ENCODE measurements at regions not wholly inside any gene's neighbourhood (a gene's known extent, or its start where the extent isn't known, plus 50 kb on each side); places are given as distances from the start of the nearest gene placed in this dataset.

DNA sequence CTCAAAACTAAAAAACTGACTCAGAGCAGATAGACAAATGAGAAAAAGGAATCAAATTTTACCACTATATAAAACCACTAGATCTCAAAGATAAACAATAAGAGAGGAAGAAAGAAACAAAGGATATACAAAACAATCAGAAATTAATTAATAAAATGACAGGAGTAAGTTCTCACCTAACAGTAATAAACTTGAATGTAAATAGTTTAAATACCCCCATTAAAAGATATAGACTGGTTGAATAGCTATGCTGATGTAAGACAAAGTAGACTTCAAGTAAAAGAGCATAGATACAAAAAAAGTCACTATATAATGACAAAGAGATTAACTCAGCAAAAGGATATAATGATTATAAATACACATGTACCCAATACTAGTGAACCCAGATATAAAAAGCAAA, 72.3 kb upstream of the GNAZ start:
- no peaks in the 10 kb centered on the region for H3K4me1 ChIP-seq (ENCODE audit: insufficient read depth)
- H3K27ac ChIP-seq (ENCODE audit: low read depth) = no peak overlapping the region
- no peak overlapping the region for H3K4me3 ChIP-seq (ENCODE audit: low read depth, low read length)
- DNase-seq (ENCODE audit: extremely low spot score) = no peak
- no peaks in the 10 kb centered on the region for H3K36me3 ChIP-seq (ENCODE audit: insufficient read depth)

DNA sequence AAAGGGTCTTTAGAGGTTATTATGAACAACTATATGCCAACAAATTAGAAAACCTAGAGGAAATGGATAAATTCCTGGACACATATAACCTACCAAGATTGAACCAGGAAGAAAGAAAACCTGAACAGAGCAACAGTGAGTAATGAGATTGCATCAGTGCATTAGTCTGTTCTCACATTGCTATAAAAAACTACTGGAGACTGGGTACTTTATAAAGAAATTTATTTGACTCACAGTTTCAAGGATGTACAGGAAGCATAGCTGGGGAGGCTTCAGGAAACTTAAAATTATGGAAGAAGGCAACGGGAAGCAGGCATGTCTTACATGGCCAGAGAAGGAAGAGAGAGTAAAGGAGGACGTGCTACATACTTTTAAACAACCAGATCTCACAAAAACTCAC, 70.8 kb upstream of the GNAZ start:
- whole genome bisulfite sequencing = 59% methylated on average over 2 of the region's 2 CpGs
- no peak for DNase-seq (ENCODE audit: extremely low spot score)
- Histone ChIP-seq H3K27ac (ENCODE audit: low read depth) (no peak overlapping the region), H3K4me1 (ENCODE audit: insufficient read depth) (no peaks in the 10 kb centered on the region), H3K36me3 (ENCODE audit: insufficient read depth) (no peaks in the 10 kb centered on the region), H3K4me3 (ENCODE audit: low read depth, low read length) (no peak overlapping the region)

DNA sequence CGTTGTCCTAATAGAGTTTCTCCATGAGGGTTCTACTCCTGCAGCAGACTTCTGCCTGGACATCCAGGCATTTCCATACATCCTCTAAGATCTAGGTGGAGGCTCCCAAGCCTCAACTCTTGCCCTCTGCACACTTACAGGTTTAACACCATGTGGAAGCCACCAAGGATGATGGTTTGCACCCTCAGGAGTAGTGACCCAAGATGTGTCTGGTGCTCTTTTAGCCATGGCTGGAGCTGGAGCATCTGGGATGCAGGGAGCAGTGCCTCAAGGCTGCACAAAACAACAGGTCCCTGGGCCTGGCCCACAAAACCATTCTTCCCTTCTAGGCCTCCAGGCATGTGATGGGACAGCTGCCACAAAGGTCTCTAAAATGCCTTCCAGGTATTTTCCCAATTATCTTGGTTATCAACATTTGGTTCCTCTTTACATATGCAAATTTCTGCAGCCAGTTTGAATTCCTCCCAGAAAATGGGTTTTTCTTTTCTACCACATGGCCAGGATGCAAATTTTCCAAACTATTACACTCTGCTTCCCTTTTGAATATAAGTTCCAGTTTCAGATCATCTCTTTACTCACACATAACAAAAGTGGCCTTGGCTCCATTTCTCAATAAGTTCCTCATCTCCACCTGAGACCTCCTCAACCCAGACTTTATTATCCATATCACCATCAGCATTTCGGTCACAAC, 69.5 kb upstream of the GNAZ start:
- H3K27ac ChIP-seq (ENCODE audit: low read depth) = no peak overlapping the region
- H3K36me3 ChIP-seq (ENCODE audit: insufficient read depth) = no peaks in the 10 kb centered on the region
- H3K4me1 ChIP-seq (ENCODE audit: insufficient read depth) = no peaks in the 10 kb centered on the region
- DNase-seq (ENCODE audit: extremely low spot score) = no peak
- H3K4me3 ChIP-seq (ENCODE audit: low read depth, low read length) = no peak overlapping the region
- WGBS = 83% methylated on average over 2 of the region's 2 CpGs

DNA sequence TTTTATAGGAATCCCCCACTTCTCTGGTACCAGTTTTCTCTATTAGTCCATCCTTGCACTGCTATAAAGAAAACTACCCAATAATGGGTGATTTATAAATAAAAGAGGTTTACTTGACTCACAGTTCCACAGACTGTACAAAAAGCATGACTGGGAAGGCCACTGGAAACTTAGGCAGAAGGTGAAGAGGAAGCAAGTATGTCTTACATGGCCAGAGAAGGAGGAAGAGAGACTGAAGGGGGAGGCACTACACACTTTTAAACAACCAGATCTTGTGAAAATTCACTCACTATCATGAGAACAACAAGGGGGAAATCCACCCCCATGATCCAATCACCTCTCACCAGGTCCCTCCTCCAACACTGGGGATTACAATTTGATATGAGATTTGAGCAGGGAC, 68.9 kb upstream of the GNAZ start:
- Histone ChIP-seq H3K36me3 (ENCODE audit: insufficient read depth) (no peaks in the 10 kb centered on the region), H3K4me3 (ENCODE audit: low read depth, low read length) (no peak overlapping the region), H3K27ac (ENCODE audit: low read depth) (no peak overlapping the region), H3K4me1 (ENCODE audit: insufficient read depth) (no peaks in the 10 kb centered on the region)
- DNase-seq (ENCODE audit: extremely low spot score) = no peak

DNA sequence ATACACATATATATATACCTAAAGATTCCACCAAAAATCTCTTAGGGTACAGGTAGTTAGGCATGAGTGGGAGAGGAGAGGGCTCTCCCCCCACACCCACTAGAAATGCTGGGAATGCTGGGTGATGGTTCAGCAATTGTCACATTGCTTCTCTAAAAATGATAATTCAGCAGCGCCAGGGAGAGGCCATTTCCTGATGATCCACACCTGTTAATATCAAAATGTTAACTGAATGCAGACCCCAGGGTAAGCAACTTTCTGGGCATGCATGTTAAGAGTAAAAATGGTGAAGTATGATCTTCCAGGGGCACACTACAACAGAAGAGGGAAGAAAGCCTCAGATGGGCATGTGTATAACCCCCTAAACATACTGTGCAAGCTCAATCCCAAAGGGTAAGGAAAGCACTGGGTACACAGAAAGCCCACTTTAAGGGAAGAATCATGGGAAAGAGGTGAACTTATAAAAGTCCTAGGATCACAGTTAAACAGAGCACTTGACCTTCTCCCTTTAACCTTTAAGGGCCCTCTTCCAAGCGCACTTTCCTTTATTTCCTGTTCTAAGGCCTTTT, 67.6 kb upstream of the GNAZ start:
- no peaks in the 10 kb centered on the region for H3K36me3 ChIP-seq (ENCODE audit: insufficient read depth)
- H3K4me1 ChIP-seq (ENCODE audit: insufficient read depth) = no peaks in the 10 kb centered on the region
- no peak for DNase-seq (ENCODE audit: extremely low spot score)
- H3K27ac ChIP-seq (ENCODE audit: low read depth) = no peak overlapping the region
- 86% methylated on average over 2 of the region's 2 CpGs for WGBS
- H3K4me3 ChIP-seq (ENCODE audit: low read depth, low read length) = no peak overlapping the region

DNA sequence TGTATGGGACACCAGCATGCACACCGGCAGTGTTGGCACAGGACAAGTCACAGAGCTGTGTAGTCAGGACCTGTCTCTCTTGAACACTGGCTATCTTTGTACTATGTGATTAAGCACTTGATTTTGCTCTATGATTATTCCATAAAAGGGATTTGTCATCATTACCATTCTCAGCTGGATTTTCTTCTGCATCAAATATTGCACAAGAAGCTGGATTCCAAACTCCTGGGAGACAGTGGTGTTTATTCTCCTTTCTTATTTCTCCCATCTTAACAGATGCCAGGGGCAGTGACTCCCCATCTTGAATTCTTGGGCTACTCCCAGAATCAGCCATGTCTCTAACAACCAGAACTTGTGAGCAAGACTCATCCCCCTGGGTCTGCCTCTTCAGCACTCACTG, 62.5 kb upstream of the GNAZ start:
- 63% methylated on average over 1 of the region's 1 CpG for WGBS

DNA sequence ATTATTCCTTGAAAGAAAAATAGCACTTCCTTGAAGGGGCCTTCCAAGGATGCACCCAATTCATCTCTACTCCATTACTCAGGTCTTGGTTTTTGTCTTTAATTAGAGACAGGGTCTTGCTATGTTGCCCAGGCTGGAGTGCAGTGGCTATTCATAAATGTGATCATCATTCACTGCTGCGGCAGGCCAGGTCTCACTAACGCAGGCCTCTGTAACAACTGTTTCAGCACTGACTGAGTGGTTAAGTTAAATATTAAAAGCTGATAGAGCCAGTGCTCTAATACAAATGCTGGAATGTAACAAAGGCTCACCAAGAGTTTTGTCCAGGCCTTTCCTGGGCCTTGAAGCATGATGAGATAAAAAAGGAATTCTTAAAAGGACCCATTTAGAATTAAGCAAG, 61.4 kb upstream of the GNAZ start:
- Histone ChIP-seq H3K4me3 (ENCODE audit: low read depth, low read length) (no peak overlapping the region), H3K27ac (ENCODE audit: low read depth) (no peak overlapping the region), H3K4me1 (ENCODE audit: insufficient read depth) (no peaks in the 10 kb centered on the region), H3K36me3 (ENCODE audit: insufficient read depth) (no peaks in the 10 kb centered on the region)
- no peak for DNase-seq (ENCODE audit: extremely low spot score)
- WGBS = 75% methylated on average over 2 of the region's 2 CpGs

More for the DNA sequence above, 62.5 kb upstream of the GNAZ start:
- no peak for DNase-seq (ENCODE audit: extremely low spot score)
- Histone ChIP-seq H3K4me1 (ENCODE audit: insufficient read depth) (no peaks in the 10 kb centered on the region), H3K36me3 (ENCODE audit: insufficient read depth) (no peaks in the 10 kb centered on the region), H3K27ac (ENCODE audit: low read depth) (no peak overlapping the region), H3K4me3 (ENCODE audit: low read depth, low read length) (no peak overlapping the region)

Data from urinary bladder (tissue), 3 donors.